Muscle layer of duodenum (tissue), 2 donors: ENCODE measurements at regions not wholly inside any gene's neighbourhood (a gene's known extent, or its start where the extent isn't known, plus 50 kb on each side); places are given as distances from the start of the nearest gene placed in this dataset.

Experiments
- H3K27ac ChIP-seq: one replicate; pipeline ENCODE4 v1.7.0; 2013; ENCODE audit warnings: mild to moderate bottlenecking, low read length
- H3K27me3 ChIP-seq: one replicate; pipeline ENCODE4 v1.7.0; 2013; ENCODE audit warnings: low read depth, mild to moderate bottlenecking, control low read depth, low read length
- H3K36me3 ChIP-seq, 2 donors: one replicate each; pipeline ENCODE4 v1.7.0; 2013; ENCODE audit warnings: low read length in 2 of 2, control low read depth in 1 of 2, mild to moderate bottlenecking in 1 of 2; ENCODE audit not compliant: insufficient read depth in 2 of 2, control insufficient read depth in 1 of 2
- H3K4me1 ChIP-seq, 2 donors: one replicate each; pipeline ENCODE4 v1.7.0; 2013; ENCODE audit warnings: low read length in 2 of 2, mild to moderate bottlenecking in 2 of 2, control low read depth in 1 of 2, moderate library complexity in 1 of 2; ENCODE audit not compliant: insufficient read depth in 2 of 2, control insufficient read depth in 1 of 2
- H3K4me3 ChIP-seq, 2 donors: one replicate each; pipeline ENCODE4 v1.7.0; 2013; ENCODE audit warnings: low read length in 2 of 2, low read depth in 1 of 2, mild to moderate bottlenecking in 1 of 2
- H3K9me3 ChIP-seq, 2 donors: one replicate each; pipeline ENCODE4 v1.7.0; 2013; ENCODE audit warnings: low read length in 2 of 2, control low read depth in 1 of 2, mild to moderate bottlenecking in 1 of 2; ENCODE audit not compliant: control insufficient read depth in 1 of 2
- donor health status: healthy.

DNA sequence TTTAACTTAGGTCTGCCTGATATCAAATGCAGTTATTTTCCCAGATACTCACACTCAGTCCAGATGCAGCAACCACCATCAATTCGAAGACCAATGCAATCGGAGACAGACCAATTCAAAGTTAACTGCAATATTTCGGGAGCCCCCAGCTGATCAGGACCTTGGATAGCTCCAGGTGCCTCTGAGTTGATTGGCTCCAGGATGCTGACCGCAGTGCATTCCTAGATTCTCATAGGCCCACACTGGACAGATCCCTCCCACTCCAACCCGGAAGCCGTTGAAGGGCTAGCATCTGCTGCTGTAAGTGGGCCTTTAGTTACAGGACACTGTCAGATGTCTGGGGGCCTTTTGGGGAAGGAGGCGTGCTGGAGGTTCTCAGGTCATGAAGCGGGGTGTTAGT lies 89.5 kb upstream of the ATP2B2 start:
- H3K27me3 ChIP-seq = no peaks in the 10 kb centered on the region
- H3K9me3 ChIP-seq = no peaks in the 10 kb centered on the region
- no peak overlapping the region for H3K27ac ChIP-seq
- H3K36me3 ChIP-seq = no peaks in the 10 kb centered on the region
- no peak overlapping the region for H3K4me3 ChIP-seq
- no peaks in the 10 kb centered on the region for H3K4me1 ChIP-seq

DNA sequence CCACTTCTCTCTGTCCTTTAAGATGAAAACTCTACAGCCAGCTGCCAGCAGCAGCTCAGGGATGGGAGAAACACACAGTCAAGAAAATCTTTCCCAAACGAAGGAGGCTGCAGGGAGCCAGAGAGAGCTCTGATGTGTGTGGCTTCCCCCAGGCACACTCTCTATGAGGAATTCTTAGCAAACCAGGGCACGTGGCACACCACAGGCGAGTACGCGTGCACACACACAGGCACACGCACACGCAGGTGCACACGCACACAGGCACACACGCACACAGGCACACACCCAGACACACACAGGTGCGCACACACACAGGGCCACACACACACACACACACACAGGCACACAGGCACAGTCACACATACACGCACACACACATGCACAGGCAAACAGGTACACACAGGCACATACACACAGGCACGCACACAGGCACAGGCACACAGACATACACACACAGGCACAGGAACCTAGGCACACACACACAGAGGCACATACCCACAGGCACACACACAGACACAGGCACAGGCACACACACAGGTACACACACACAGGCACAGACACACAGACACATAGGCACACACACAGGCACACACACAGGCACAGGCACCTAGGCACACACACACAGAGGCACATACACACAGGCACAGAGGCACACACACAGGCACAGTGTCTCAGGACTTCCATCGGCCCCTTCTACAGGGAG lies 91.5 kb upstream of the ATP2B2 start:
- no peaks in the 10 kb centered on the region for H3K36me3 ChIP-seq
- no peaks in the 10 kb centered on the region for H3K9me3 ChIP-seq
- H3K27me3 ChIP-seq = no peaks in the 10 kb centered on the region
- no peak overlapping the region for H3K27ac ChIP-seq
- H3K4me1 ChIP-seq = no peaks in the 10 kb centered on the region
- H3K4me3 ChIP-seq = no peak overlapping the region

DNA sequence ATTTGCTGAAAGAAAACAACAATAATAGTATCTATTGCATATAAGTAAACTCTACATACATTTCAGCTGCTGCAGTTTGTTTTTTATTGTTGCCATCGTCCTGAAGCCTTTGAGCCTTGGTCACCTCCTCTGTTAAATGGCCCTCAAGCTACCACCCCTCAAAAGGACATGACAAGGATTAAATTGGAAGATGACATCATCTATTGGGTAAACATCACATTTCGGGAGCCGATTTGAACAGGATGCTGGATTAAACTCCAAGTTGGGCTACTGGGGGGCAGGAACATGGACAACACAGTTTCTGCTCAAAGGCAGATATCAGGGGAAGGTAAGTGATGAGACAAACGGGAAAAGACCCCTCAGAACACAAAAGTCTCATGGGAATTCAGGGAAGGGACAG lies 92.3 kb upstream of the ATP2B2 start:
- Histone ChIP-seq H3K27ac (no peak overlapping the region), H3K36me3 (no peaks in the 10 kb centered on the region), H3K4me1 (no peaks in the 10 kb centered on the region)

DNA sequence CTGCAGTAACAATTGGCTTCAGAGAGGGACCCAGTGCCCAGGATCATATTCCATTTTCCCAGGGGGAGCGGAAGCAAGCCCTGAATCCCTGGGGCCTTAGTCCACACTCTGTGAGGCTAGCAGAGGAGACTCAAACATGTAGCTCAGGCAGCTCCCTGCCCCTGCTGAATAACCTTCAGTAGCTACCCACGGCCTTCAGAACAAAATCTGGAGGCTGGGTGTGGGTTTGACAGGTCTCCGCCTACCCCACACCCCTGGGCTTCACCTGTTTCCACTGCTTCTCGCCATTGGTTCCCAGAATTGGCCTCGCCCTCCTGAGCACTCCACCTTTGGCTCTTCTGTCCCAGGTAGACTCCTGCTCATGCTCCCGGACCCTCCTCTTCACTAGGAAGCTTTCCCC lies 93.6 kb upstream of the ATP2B2 start:
- no peak overlapping the region for H3K27ac ChIP-seq
- H3K9me3 ChIP-seq = no peaks in the 10 kb centered on the region
- H3K36me3 ChIP-seq = no peaks in the 10 kb centered on the region
- H3K4me1 ChIP-seq = no peaks in the 10 kb centered on the region
- H3K4me3 ChIP-seq = no peak overlapping the region
- no peaks in the 10 kb centered on the region for H3K27me3 ChIP-seq

More for the DNA sequence above, 92.3 kb upstream of the ATP2B2 start:
- Histone ChIP-seq H3K9me3 (no peaks in the 10 kb centered on the region), H3K4me3 (no peak overlapping the region), H3K27me3 (no peaks in the 10 kb centered on the region)

DNA sequence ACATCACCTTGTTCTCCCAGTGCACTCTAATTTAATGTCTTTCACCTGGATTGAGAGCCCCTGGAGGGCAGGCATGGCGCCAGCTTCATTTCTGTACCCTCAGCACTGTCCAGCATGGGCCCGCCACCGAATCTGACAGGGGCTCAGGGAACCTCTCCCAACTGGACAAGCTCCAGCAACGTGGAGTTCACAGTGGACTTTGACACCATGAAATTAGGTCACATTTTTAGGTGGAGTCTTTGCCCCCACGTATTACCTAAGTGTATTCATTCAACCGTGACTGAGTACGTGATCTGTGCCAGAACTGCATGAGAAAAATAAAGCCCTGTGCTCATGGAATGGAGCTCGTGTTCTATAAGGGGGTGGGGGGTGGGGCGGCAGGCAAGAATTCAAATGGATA lies 94.1 kb upstream of the ATP2B2 start:
- Histone ChIP-seq H3K4me3 (no peak overlapping the region), H3K27ac (no peak overlapping the region), H3K36me3 (no peaks in the 10 kb centered on the region), H3K4me1 (no peaks in the 10 kb centered on the region), H3K27me3 (no peaks in the 10 kb centered on the region), H3K9me3 (no peaks in the 10 kb centered on the region)

DNA sequence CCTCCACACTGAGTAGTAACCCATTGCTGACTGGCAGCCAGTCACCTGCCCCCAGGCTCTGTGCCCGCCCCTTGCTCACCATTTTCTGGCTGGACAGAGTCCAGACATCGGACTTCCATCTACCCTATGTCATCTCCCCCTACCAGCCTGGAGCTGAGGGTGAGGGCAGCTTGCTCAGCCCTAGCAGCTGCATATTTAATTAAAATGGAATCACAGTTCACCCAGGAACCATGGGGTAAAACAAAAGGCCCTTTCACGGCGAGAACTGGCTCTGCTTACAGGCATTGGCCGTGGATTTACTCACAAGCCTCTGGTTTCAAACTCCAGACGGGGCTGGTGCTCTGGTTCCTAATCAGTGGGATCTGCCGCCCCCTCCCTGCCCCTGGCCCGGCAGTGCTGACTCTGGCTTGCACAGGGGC lies 94.9 kb upstream of the ATP2B2 start:
- H3K27me3 ChIP-seq = no peaks in the 10 kb centered on the region

DNA sequence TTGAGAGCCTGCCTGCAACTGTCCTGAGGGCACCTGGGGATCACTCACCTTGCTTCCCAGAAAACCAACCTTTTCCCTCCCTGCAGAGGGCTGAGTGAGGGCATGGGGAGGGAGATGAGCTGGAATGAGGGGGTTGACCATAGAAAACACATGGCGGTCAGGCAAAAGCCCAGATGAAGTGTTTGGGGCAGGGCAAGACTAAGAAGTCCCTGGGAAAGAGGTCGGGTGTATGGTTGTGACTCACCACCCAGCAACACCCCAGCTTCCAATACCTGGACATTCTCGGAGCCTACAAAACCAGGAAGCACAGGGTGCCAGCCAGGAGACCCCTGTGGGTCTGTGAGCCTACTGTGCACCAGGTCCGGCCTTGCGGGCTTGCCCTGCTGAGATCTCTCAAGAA lies 95.3 kb upstream of the ATP2B2 start:
- H3K27ac ChIP-seq = no peak overlapping the region
- no peaks in the 10 kb centered on the region for H3K36me3 ChIP-seq
- no peaks in the 10 kb centered on the region for H3K27me3 ChIP-seq
- no peaks in the 10 kb centered on the region for H3K9me3 ChIP-seq
- H3K4me3 ChIP-seq = no peak overlapping the region
- no peaks in the 10 kb centered on the region for H3K4me1 ChIP-seq

More for the DNA sequence above, 94.9 kb upstream of the ATP2B2 start:
- Histone ChIP-seq H3K27ac (no peak overlapping the region), H3K4me1 (no peaks in the 10 kb centered on the region), H3K4me3 (no peak overlapping the region), H3K36me3 (no peaks in the 10 kb centered on the region), H3K9me3 (no peaks in the 10 kb centered on the region)

DNA sequence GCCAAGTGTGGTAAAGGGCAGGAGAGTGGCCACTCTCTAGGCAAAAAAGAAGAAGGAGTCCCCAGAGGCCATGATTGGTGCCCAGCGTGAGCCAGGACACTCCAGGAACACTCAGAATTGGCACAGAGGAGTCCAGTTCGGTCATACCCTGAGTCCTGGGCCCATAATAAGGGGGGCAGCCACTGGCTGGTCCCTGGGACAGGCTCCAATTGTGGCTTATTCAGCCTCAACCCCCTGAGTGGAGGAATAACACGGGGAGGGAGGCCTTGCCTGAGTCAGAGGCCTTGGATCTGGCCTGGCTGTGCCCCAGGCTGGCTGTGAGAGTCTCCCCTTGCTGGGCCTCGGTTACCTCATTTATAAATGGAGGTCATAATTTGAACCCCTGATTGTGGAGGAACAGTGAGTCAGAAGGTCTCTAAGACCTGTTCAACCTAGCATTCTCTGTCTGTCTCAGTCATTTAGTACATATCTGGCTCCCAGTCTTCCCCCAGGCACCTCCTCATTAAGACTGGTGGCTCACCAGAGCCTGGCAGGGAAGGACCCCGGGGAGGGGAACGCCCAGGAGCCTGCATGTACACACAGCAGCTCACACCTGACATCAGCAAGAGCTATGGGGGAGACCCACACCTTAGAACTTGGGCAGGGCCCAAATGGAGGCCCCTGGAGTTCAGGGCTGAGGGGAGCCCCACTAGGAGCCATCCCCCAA lies 95.9 kb upstream of the ATP2B2 start:
- no peaks in the 10 kb centered on the region for H3K9me3 ChIP-seq
- no peak overlapping the region for H3K4me3 ChIP-seq
- no peaks in the 10 kb centered on the region for H3K27me3 ChIP-seq
- no peak overlapping the region for H3K27ac ChIP-seq
- no peaks in the 10 kb centered on the region for H3K36me3 ChIP-seq
- H3K4me1 ChIP-seq = no peaks in the 10 kb centered on the region

DNA sequence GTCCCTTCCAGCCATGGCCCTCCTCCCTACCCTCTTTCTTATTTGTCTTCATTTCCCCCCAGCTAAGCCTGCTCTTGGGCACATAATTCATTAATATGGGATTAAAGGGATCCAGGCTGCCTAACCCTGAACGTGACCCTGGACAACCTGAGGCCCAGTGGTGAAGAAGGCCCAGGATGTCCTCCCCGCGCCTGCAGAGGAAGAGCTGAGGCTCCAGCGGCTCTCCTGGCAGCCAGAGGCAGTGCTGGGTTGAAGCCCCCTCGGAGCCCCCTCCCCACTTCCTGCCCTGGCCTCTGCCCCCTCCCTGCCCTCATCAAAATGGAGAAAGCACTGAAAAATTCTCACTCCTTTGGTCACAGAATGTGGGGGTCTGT lies 96.5 kb upstream of the ATP2B2 start:
- Histone ChIP-seq H3K27ac (no peak overlapping the region), H3K27me3 (no peaks in the 10 kb centered on the region), H3K4me3 (no peak overlapping the region)

DNA sequence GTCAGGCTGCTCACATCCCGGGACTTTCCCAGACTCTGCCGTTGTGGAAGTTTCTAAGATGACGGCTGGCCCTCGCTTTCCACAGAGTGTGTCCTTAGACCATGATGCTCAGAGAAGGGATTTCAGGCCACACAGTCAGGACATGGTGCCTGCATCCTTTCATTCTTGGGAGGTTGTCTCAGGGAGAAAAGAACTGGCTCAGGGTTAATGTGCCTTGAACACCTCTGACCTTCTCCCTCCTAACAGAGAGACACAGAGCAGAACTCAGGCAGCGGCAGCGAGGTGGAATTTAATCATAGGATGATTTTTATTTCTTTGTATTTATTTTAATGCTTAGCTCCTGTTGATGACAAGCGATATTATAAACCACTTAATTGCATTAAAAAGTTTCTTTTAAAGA lies 96.9 kb upstream of the ATP2B2 start:
- no peak overlapping the region for H3K27ac ChIP-seq
- H3K4me3 ChIP-seq = no peak overlapping the region
- H3K4me1 ChIP-seq = no peaks in the 10 kb centered on the region
- H3K36me3 ChIP-seq = no peaks in the 10 kb centered on the region
- no peaks in the 10 kb centered on the region for H3K27me3 ChIP-seq
- H3K9me3 ChIP-seq = no peaks in the 10 kb centered on the region

More for the DNA sequence above, 96.5 kb upstream of the ATP2B2 start:
- no peaks in the 10 kb centered on the region for H3K4me1 ChIP-seq
- no peaks in the 10 kb centered on the region for H3K9me3 ChIP-seq
- no peaks in the 10 kb centered on the region for H3K36me3 ChIP-seq

DNA sequence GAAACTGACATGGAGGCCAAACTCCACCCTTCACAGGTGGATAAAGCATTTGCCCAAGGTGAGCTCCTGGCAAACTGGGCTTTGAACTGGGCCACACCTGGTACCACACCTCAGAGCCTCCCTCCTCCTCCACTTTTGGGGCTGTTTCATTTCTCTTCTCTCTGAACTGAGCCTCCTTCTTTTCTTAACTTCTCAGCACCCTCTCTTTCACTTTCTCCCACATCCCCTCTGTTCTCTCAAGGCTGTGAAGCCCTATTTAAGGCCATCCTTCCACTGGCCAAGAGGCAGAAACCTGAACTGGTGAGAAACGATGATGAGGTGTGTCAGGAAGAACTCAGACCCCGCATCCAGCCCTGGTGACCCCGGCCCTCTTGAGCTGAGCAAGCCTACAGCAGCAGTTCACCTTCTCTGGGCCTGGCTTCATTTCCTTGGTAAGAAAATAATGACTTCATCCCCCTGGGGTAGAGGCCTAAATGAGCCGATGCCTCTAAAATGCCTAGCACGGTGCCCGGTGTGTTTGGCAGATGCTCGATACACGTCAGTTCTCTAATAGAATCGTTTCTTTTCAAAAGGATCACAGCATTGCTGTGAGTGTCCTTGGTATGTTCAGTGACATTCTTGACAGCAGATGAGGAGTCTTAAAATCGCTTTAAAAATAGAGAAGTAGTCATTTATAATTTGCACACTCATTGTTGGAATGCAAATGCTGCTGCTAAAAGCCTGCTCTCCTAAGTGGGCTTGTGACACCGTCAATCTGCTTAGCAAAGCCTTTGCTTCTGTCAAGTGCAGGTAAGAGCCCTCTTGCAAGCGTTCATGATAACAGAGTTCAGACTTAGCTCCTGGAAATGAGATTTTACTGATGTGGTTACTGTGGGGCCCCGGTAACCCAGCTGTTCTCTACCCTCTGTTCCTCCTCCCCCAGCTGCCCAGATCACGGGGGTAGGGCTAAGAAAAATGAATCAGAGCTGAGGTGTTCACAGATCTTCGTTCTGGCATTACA lies 97.7 kb upstream of the ATP2B2 start:
- no peaks in the 10 kb centered on the region for H3K9me3 ChIP-seq
- no peaks in the 10 kb centered on the region for H3K4me1 ChIP-seq
- H3K4me3 ChIP-seq = no peak overlapping the region
- no peaks in the 10 kb centered on the region for H3K36me3 ChIP-seq
- H3K27me3 ChIP-seq = no peaks in the 10 kb centered on the region
- H3K27ac ChIP-seq = no peak overlapping the region
